ENCODE measurements at regions not wholly inside any gene's neighbourhood (a gene's known extent, or its start where the extent isn't known, plus 50 kb on each side); places are given as distances from the start of the nearest gene placed in this dataset.

DNA sequence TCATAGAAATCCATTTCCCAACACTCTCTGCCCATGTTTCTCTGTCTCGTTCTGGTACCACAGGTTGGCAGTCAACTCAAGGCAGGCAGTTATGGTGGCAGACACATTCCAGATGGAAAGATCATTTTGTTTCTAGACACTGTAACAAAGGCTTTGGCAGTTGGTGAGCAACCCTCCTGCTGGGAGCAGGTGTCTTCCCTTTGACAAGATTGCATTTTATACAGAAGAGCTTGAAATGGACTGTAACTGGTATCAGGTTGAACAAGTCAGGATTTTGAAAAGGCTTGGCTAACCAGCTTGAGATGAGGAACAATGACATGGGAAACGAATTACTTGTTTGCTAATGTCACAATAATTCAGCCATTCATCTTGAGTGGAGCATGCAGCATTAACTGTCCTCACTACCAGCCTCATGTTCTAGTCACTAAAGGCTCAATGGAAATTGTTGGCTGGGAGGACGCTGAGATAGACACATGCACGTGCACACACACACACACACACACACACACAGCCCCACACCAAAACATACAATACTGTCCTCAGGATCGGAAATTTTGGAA lies 170.0 kb downstream of the SEMA6D start:
- no peak overlapping the region for H3K27ac ChIP-seq
- TF ChIP-seq, protein P1, sequence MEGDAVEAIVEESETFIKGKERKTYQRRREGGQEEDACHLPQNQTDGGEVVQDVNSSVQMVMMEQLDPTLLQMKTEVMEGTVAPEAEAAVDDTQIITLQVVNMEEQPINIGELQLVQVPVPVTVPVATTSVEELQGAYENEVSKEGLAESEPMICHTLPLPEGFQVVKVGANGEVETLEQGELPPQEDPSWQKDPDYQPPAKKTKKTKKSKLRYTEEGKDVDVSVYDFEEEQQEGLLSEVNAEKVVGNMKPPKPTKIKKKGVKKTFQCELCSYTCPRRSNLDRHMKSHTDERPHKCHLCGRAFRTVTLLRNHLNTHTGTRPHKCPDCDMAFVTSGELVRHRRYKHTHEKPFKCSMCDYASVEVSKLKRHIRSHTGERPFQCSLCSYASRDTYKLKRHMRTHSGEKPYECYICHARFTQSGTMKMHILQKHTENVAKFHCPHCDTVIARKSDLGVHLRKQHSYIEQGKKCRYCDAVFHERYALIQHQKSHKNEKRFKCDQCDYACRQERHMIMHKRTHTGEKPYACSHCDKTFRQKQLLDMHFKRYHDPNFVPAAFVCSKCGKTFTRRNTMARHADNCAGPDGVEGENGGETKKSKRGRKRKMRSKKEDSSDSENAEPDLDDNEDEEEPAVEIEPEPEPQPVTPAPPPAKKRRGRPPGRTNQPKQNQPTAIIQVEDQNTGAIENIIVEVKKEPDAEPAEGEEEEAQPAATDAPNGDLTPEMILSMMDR (conservative IDR thresholded peaks at IDR 0.05), result no peak

DNA sequence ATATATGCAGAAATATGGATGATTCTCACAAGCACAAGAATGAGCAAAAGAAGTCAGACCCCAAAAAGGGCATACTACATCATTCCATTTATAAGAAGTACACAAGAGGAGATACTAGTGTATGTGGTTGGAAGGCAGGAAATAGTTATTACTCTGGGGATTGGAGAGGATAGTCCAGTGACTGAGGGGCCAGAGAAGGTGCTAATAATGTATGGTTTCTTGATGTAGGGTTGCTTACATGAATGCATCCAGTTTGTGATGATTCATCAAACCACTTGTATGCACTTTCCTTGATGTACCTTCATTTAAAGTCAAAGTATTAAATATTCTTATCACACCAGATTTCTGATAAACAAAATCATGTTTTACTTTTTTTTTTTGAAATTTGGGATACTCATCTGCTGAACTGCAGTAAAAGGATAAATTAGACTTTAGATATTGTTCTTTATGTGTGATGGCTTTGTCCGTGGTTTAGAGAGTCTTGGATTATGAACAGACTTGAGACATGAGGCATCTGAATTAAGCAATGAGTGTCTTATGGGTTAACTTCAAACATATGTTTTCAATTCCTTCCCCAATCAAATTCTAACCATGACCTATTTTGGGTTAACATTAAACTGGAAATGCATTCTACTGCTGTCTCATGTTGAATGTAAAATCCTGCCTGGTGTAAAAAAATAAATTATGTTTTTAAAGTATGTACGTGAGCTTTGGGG lies 171.2 kb downstream of the SEMA6D start:
- H3K27ac ChIP-seq, result no peak overlapping the region
- TF ChIP-seq, protein P1 (conservative IDR thresholded peaks at IDR 0.05), result no peak

DNA sequence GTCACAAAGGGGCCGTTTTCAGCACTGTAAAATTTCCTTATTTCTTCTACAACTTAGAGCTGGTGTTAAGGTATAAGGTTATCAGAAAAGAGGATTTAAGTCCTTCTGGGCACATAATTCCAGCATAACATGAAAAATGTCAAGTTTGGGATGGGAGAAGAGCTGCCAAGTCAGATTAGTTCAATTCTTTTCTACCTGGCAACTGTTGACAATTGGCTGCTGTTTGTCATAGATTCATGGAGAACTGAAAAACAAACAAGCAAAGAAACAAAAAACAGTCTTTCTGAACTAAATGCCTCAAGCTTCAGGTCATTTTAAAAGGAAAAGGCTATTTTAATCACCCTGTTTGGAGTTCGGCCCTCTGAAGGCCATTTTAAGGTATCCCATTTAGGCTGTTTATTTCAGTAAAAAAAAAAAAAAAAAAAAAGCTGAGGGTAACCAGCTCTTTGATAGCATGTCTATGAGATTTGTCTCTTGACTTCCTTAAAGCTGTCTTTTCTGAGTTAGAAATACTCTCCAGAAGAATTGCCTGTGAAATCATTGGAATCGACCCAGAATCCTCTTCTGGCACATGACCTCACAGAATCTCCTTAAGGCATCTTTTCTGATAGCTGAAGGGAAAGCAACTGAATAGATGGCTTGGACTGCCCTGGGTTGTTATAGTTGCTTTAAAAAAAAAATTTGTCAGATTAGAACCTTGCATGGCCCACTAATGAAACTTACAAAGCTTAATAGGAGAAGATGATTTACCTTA lies 173.3 kb downstream of the SEMA6D start:
- H3K27ac ChIP-seq, result no peak overlapping the region
- TF ChIP-seq, protein P1 (conservative IDR thresholded peaks at IDR 0.05), result no peak

DNA sequence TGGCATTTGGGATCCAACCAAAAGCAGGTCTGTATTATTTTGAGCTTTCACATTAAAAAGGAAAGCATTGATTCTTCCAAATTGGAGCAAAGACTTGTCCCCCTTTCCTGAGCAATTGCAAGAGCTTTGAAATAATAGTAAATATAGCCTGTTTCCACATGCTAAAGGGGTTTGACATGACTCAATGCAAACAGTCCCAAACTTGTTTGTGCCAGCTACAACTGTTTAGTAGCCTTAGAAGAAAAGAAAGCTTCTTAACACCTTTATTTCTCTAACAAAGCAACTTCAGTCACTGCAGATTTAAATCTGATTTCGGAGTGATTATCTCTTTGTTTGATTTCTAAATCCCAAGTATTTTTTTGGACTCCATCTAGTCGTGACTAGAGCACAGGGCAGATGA lies 180.2 kb downstream of the SEMA6D start:
- TF ChIP-seq, protein P1 (conservative IDR thresholded peaks at IDR 0.05), result no peak
- H3K27ac ChIP-seq, result no peak overlapping the region

DNA sequence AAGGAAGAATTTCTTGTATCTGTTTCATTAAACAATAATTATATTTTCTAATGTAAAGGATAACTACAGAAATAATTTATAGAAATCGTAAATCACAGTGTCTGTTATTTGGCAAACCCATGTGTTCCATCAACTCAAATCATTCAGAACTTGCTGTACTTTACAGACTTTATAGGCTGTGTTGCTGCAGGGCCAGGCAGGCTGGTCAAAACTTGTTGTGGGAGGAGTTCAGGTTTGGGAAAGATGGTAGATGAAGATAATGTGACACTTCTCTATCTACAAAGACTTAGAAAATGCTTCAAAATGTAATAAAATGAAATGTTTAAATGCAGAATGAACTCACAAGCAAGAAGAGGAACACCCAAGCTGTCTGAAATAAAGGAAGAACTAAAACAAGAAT lies 183.4 kb downstream of the SEMA6D start:
- TF ChIP-seq, protein P1 (conservative IDR thresholded peaks at IDR 0.05), result no peak
- H3K27ac ChIP-seq, result peak overlapping the region; percentile 8; the same call in 1 of the 2 replicates

DNA sequence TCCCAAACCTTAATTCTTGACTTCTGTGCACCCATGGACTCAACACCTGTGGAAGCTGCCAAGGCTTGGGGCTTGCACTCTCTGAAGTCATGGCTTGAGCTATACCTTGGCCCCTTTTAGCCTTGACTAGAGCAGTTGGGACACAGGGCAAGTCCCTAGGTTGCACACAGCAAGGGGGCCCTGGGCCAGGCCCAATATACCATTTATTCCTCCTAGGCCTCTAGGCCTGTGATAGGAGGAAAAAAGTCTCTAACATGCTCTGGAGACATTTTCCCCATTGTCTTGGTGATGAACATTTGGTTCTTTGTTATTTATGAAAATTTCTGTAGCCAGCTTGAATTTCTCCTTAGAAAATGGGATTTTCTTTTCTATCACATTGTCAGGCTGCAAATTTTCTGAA lies 186.1 kb downstream of the SEMA6D start:
- H3K27ac ChIP-seq, result no peak overlapping the region
- TF ChIP-seq, protein P1 (conservative IDR thresholded peaks at IDR 0.05), result no peak

DNA sequence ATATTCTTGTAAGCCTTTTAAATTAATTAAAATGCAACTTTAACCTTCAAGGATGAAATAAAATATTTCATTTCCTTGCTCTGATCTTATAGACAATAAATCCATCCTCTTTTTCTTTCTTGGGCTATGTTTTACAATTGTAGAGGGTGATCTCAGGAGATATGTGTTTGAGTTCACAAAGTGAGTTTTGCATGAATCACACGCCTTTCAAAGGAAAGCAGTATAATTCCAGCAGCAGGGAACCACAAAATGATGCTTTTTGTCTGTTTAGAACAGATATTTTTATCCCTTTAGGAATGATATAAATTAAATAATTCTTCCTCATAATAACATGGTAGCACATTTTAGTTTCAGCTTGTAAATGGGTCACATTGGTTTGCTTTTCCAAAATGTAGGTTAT lies 191.2 kb downstream of the SEMA6D start:
- H3K27ac ChIP-seq, result no peak overlapping the region
- TF ChIP-seq, protein P1 (conservative IDR thresholded peaks at IDR 0.05), result no peak

Measured in VCaP (cell line).